NCI-H82 (cell line): ENCODE measurements at regions not wholly inside any gene's neighbourhood (a gene's known extent, or its start where the extent isn't known, plus 50 kb on each side); places are given as distances from the start of the nearest gene placed in this dataset.
A peak's percentile ranks its signal among the peaks of the same experiment; 100 is the strongest.

Source experiments
- DNase-seq: peaks from one replicate; lab custom pipeline; 2025; lab: John Stamatoyannopoulos, UW

GRCh38 chr4:119825696-119826095 is 197.1 kb upstream of the PDE5A start:
- DNase-seq, result no peak

- DNase-seq, result no peak
These were observed 195.3 kb upstream of the PDE5A start for GRCh38 chr4:119823891-119824290.

GRCh38 chr4:119823045-119823444 is 194.4 kb upstream of the PDE5A start:
- DNase-seq, result no peak

GRCh38 chr4:119816473-119816872 is 187.9 kb upstream of the PDE5A start:
- DNase-seq, result no peak

- DNase-seq, result no peak
These were observed 181.4 kb upstream of the PDE5A start for GRCh38 chr4:119810001-119810400.

- no peak for DNase-seq
These were observed 175.8 kb upstream of the PDE5A start for GRCh38 chr4:119804404-119804803.

- DNase-seq, result no peak
These were observed 168.8 kb upstream of the PDE5A start for GRCh38 chr4:119797238-119797894.

- no peak for DNase-seq
These were observed 167.5 kb upstream of the PDE5A start for GRCh38 chr4:119795986-119796578.

GRCh38 chr4:119794681-119795080 is 166.1 kb upstream of the PDE5A start:
- DNase-seq, result peak; percentile 5

GRCh38 chr4:119794113-119794512 is 165.5 kb upstream of the PDE5A start:
- no peak for DNase-seq

- DNase-seq, result no peak
These were observed 160.0 kb upstream of the PDE5A start for GRCh38 chr4:119788349-119789266.

GRCh38 chr4:119785963-119786362 is 157.4 kb upstream of the PDE5A start:
- peak; percentile 21 for DNase-seq

GRCh38 chr4:119783189-119783983 is 154.8 kb upstream of the PDE5A start:
- DNase-seq, result no peak

- DNase-seq, result no peak
These were observed 152.4 kb upstream of the PDE5A start for GRCh38 chr4:119781044-119781443.

- DNase-seq, result peak; percentile 5
These were observed 146.2 kb upstream of the PDE5A start for GRCh38 chr4:119774840-119775239.

GRCh38 chr4:119765951-119766350 is 137.3 kb upstream of the PDE5A start:
- no peak for DNase-seq

- DNase-seq, result no peak
These were observed 136.9 kb upstream of the PDE5A start for GRCh38 chr4:119765469-119765868.

- DNase-seq, result no peak
These were observed 134.8 kb upstream of the PDE5A start for GRCh38 chr4:119763386-119763785.

GRCh38 chr4:119755599-119755998 is 127.0 kb upstream of the PDE5A start:
- no peak for DNase-seq

GRCh38 chr4:119752936-119753335 is 124.3 kb upstream of the PDE5A start:
- no peak for DNase-seq

GRCh38 chr4:119750771-119751170 is 122.2 kb upstream of the PDE5A start:
- no peak for DNase-seq

- no peak for DNase-seq
These were observed 121.4 kb upstream of the PDE5A start for GRCh38 chr4:119750048-119750447.
